ENCODE measurements at regions not wholly inside any gene's neighbourhood (a gene's known extent, or its start where the extent isn't known, plus 50 kb on each side); places are given as distances from the start of the nearest gene placed in this dataset.

GRCh38 chr4:149141391-149141790, 674.3 kb downstream of the IQCM start:
- Histone ChIP-seq H3K9me3 (replicated peaks; ENCODE audit: control insufficient read depth, insufficient read depth, low read length) (no peaks in the 10 kb centered on the region), H3K36me3 (ENCODE audit: control insufficient read depth in 2 of 2, insufficient read depth in 2 of 2, low read length in 1 of 2) (no peaks in the 10 kb centered on the region), H3K4me3 (no peak overlapping the region), H4K20me1 (ENCODE audit: control insufficient read depth, insufficient read depth) (no peaks in the 10 kb centered on the region), H3K4me1 (ENCODE audit: control insufficient read depth, insufficient read depth, low read length) (no peaks in the 10 kb centered on the region), H3K79me2 (ENCODE audit: control insufficient read depth, insufficient read depth, low read length) (no peaks in the 10 kb centered on the region), H2AFZ (ENCODE audit: control insufficient read depth, low read depth, low read length) (no peak overlapping the region), H3K27ac (ENCODE audit: control insufficient read depth, insufficient read depth) (no peak overlapping the region), H3K27me3 (replicated peaks in 1 of 2; ENCODE audit: control insufficient read depth in 2 of 2, insufficient read depth in 2 of 2, low read length in 1 of 2) (no peaks in the 10 kb centered on the region), H3K9ac (ENCODE audit: control insufficient read depth, insufficient read depth, low read length) (no peak overlapping the region), H3K4me2 (ENCODE audit: control insufficient read depth, insufficient read depth) (no peak overlapping the region)
- BruUV-seq (replicated peaks), result no TSS peak
- FAIRE-seq, result no peak
- WGBS (ENCODE audit: insufficient coverage, insufficient replicate concordance, low lambda C conversion rate, missing lambda C conversion rate), result 19% methylated on average over 2 of the region's 2 CpGs
- no peak for TF ChIP-seq PAX8 (IDR thresholded peaks at IDR 0.05)
- no peak for TF ChIP-seq ATF7 (IDR thresholded peaks at IDR 0.05; ENCODE audit: low read depth)
- TF ChIP-seq USF2 (IDR thresholded peaks at IDR 0.05; ENCODE audit: borderline replicate concordance, low read depth, low read length), result no peak
- no peak for TF ChIP-seq FOXM1 (IDR thresholded peaks at IDR 0.05; ENCODE audit: low read depth, low read length)
- no peak for ATAC-seq
- intact Hi-C loops (cut with micrococcal nuclease; ENCODE audit: unreplicated experiment) (no loop called here), in situ Hi-C loops (cut with MboI) (no loop called here)
- RAD21 ChIA-PET (ENCODE audit: unreplicated experiment), result no interaction called here
- SMC1A ChIA-PET (ENCODE audit: uncharacterized antibody, unreplicated experiment), result no interaction called here
- POLR2A ChIA-PET, result no interaction called here
- CTCF ChIA-PET, result no interaction called here
- DNase-seq (ENCODE audit: low read depth, low spot score), result no peak

- ChIA-PET RAD21 (ENCODE audit: unreplicated experiment) (no interaction called here), CTCF (no interaction called here), SMC1A (ENCODE audit: uncharacterized antibody, unreplicated experiment) (no interaction called here), POLR2A (no interaction called here)
- FAIRE-seq, result no peak
- no peaks in the 10 kb centered on the region for H4K20me1 ChIP-seq (ENCODE audit: control insufficient read depth, insufficient read depth)
- no peaks in the 10 kb centered on the region for H3K9me3 ChIP-seq (replicated peaks; ENCODE audit: control insufficient read depth, insufficient read depth, low read length)
- H3K79me2 ChIP-seq (ENCODE audit: control insufficient read depth, insufficient read depth, low read length), result no peaks in the 10 kb centered on the region
- H3K27ac ChIP-seq (ENCODE audit: control insufficient read depth, insufficient read depth), result no peak overlapping the region
- no peaks in the 10 kb centered on the region for H3K27me3 ChIP-seq (replicated peaks in 1 of 2; ENCODE audit: control insufficient read depth in 2 of 2, insufficient read depth in 2 of 2, low read length in 1 of 2)
- 4% methylated on average over 2 of the region's 2 CpGs for WGBS (ENCODE audit: insufficient coverage, insufficient replicate concordance, low lambda C conversion rate, missing lambda C conversion rate)
- intact Hi-C loops (cut with micrococcal nuclease; ENCODE audit: unreplicated experiment) (no loop called here), in situ Hi-C loops (cut with MboI) (no loop called here)
- no peak for ATAC-seq
- no peak overlapping the region for H3K4me2 ChIP-seq (ENCODE audit: control insufficient read depth, insufficient read depth)
- H2AFZ ChIP-seq (ENCODE audit: control insufficient read depth, low read depth, low read length), result no peak overlapping the region
- H3K36me3 ChIP-seq (ENCODE audit: control insufficient read depth in 2 of 2, insufficient read depth in 2 of 2, low read length in 1 of 2), result no peaks in the 10 kb centered on the region
- DNase-seq (ENCODE audit: low read depth, low spot score), result no peak
- BruUV-seq (replicated peaks), result no TSS peak
- H3K9ac ChIP-seq (ENCODE audit: control insufficient read depth, insufficient read depth, low read length), result no peak overlapping the region
- H3K4me1 ChIP-seq (ENCODE audit: control insufficient read depth, insufficient read depth, low read length), result no peaks in the 10 kb centered on the region
- H3K4me3 ChIP-seq, result no peak overlapping the region
- TF ChIP-seq BCLAF1 (IDR thresholded peaks at IDR 0.05) (no peak), KAT2A (conservative IDR thresholded peaks at IDR 0.05; ENCODE audit: control insufficient read depth, low read depth, low read length) (no peak), BRCA1 (IDR thresholded peaks at IDR 0.05; ENCODE audit: low read depth, low read length) (no peak), MYB (IDR thresholded peaks at IDR 0.05; ENCODE audit: borderline replicate concordance, low read depth, low read length) (no peak), USF1 (IDR thresholded peaks at IDR 0.05; ENCODE audit: borderline replicate concordance, extremely low read length, insufficient read depth, low read depth, low read length) (no peak), PAX5 (IDR thresholded peaks at IDR 0.05; ENCODE audit: borderline replicate concordance, low read depth, low read length) (no peak), HDAC6 (IDR thresholded peaks at IDR 0.05; ENCODE audit: unreplicated experiment) (no peak), CEBPB (IDR thresholded peaks at IDR 0.05; ENCODE audit: borderline replicate concordance in 1 of 2, low read depth in 2 of 2, low read length in 2 of 2) (no peak), HDAC2 (IDR thresholded peaks at IDR 0.05) (no peak), PKNOX1 (IDR thresholded peaks at IDR 0.05) (no peak)
Observed at GRCh38 chr4:149140841-149141240, 674.8 kb downstream of the IQCM start.

Measured in GM12878 (cell line).